PC-3 (cell line): ENCODE measurements at regions not wholly inside any gene's neighbourhood (a gene's known extent, or its start where the extent isn't known, plus 50 kb on each side); places are given as distances from the start of the nearest gene placed in this dataset.
A peak's percentile ranks its signal among the peaks of the same experiment; 100 is the strongest.

Experiments
- ATAC-seq: fragments of 200-7000 bp; cut with Tn5 transposase; 2 replicates; pipeline ENCODE4 v1.9.1; 2020; ENCODE audit warnings: mild to moderate bottlenecking, moderate library complexity
- BruUV-seq: library from RNA; stranded (reverse); fragments of 400-500 nt; replicated peaks from 2 replicates; lab custom pipeline; 2021; lab: Mats Ljungman, UMichigan
- CTCF ChIA-PET: fragments of 300-600 bp; sonication (Branson Sonifier 250); formaldehyde crosslinking; loops from one replicate; lab custom pipeline; 2022; ENCODE audit warnings: antibody characterized with exemption; lab: Charles Lee
- POLR2A ChIA-PET: fragments of 300-600 bp; sonication (Branson Sonifier 250); formaldehyde crosslinking; loops from one replicate; lab custom pipeline; 2022; ENCODE audit warnings: antibody characterized with exemption; ENCODE audit not compliant: unreplicated experiment; lab: Charles Lee
- DNase-seq: peaks from one replicate; pipeline ENCODE4 v3.0.0-alpha.2; 2015
- H2AFZ ChIP-seq: fragments of 300-600 bp; sonication (generic); 2 replicates; pipeline ENCODE4 v1.6.0; 2016; ENCODE audit warnings: antibody characterized with exemption, low read length
- H3F3A ChIP-seq: fragments of 300-600 bp; sonication (generic); one replicate; pipeline ENCODE4 v1.6.0; 2017; ENCODE audit warnings: antibody characterized with exemption, low read length, control low read depth, mild to moderate bottlenecking; ENCODE audit not compliant: unreplicated experiment
- H3K27ac ChIP-seq: fragments of 300-600 bp; sonication (generic); 2 replicates; pipeline ENCODE4 v1.5.1; 2016; ENCODE audit warnings: mild to moderate bottlenecking, low read length
- H3K27me3 ChIP-seq: fragments of 300-600 bp; sonication (generic); 2 replicates; pipeline ENCODE4 v1.6.1; 2016; ENCODE audit warnings: low read length, mixed read lengths
- H3K36me3 ChIP-seq: fragments of 300-600 bp; sonication (generic); 2 replicates; pipeline ENCODE4 v1.6.1; 2016; ENCODE audit warnings: low read depth, mixed run types, low read length, mixed read lengths
- H3K4me1 ChIP-seq: fragments of 300-600 bp; sonication (generic); 2 replicates; pipeline ENCODE4 v1.5.1; 2016; ENCODE audit warnings: low read length; ENCODE audit not compliant: insufficient read depth
- H3K4me2 ChIP-seq: fragments of 300-600 bp; sonication (generic); 2 replicates; pipeline ENCODE4 v1.6.0; 2016; ENCODE audit warnings: low read length
- H3K4me3 ChIP-seq: fragments of 300-600 bp; sonication (generic); 2 replicates; pipeline ENCODE4 v1.5.1; 2016; ENCODE audit warnings: mild to moderate bottlenecking, low read length, mixed read lengths
- H3K79me2 ChIP-seq: fragments of 300-600 bp; sonication (generic); 2 replicates; pipeline ENCODE4 v1.6.1; 2017; ENCODE audit warnings: low read length, mixed read lengths
- H3K9ac ChIP-seq: fragments of 300-600 bp; sonication (generic); 2 replicates; pipeline ENCODE4 v1.6.0; 2016; ENCODE audit warnings: mild to moderate bottlenecking, low read length
- H3K9me2 ChIP-seq: fragments of 300-600 bp; sonication (generic); replicated peaks from 2 replicates; pipeline ENCODE4 v1.6.1; 2016; ENCODE audit warnings: mixed run types, low read length, mixed read lengths
- H3K9me3 ChIP-seq: fragments of 300-600 bp; sonication (generic); 2 replicates; pipeline ENCODE4 v1.6.1; 2016; ENCODE audit warnings: low read length, mixed read lengths
- H4K20me1 ChIP-seq: fragments of 300-600 bp; sonication (generic); 2 replicates; pipeline ENCODE4 v1.6.1; 2016; ENCODE audit warnings: low read length, mixed read lengths
- EZH2 ChIP-seq: fragments of 300-600 bp; sonication (generic); IDR thresholded peaks from one replicate; pipeline ENCODE4 v1.6.1; 2017; ENCODE audit warnings: antibody characterized with exemption, mild to moderate bottlenecking, low read length; ENCODE audit not compliant: unreplicated experiment
- EZH2phosphoT487 ChIP-seq: fragments of 300-600 bp; sonication (generic); IDR thresholded peaks from 2 replicates; pipeline ENCODE4 v1.6.1; 2018; ENCODE audit warnings: mild to moderate bottlenecking, antibody characterized with exemption, low read length, borderline replicate concordance
- intact Hi-C: fragments of 100-400 bp; cut with micrococcal nuclease; formaldehyde crosslinking; loops from 2 replicates; pipeline ENCODE4 v1.9.0; 2023
- TF ChIP-seq, protein P1 (sequence below): fragments of 300-600 bp; sonication (generic); conservative IDR thresholded peaks from 2 replicates; pipeline ENCODE4 v1.5.1; 2017; ENCODE audit warnings: antibody characterized with exemption, low read depth, mild to moderate bottlenecking, low read length

DNA sequence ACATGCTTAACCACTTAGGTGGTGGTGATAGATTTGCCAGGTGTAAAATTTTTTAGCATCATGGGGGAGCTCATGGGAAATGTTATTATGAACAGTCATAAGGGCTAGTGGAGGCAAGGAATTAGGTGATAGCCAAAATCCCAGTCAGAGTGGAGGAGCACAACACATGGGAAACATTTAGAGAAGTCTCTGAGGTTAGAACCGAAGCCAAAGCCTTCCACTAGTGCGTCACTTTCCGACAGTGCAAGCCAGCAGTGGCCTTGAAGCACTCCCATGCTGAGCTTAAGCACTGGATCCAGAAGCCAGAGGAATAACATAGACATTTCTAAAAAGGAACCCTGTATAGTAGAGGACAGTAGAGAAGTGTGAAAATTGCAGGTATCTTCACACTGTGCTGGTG is 101.5 kb upstream of the SNX2 start:
- Histone ChIP-seq H3K9me2 (no peaks in the 10 kb centered on the region), H3K9me3 (no peaks in the 10 kb centered on the region), H3K36me3 (no peaks in the 10 kb centered on the region), H3F3A (no peaks in the 10 kb centered on the region), H3K4me3 (no peak overlapping the region), H3K4me2 (no peak overlapping the region), H3K4me1 (no peaks in the 10 kb centered on the region), H2AFZ (no peak overlapping the region), H3K79me2 (no peaks in the 10 kb centered on the region), H4K20me1 (no peaks in the 10 kb centered on the region), H3K27ac (no peak overlapping the region), H3K9ac (no peak overlapping the region), H3K27me3 (peaks cover 24% of the 10 kb centered on the region)
- no TSS peak for BruUV-seq
- no peak for ATAC-seq
- TF ChIP-seq, protein P1, sequence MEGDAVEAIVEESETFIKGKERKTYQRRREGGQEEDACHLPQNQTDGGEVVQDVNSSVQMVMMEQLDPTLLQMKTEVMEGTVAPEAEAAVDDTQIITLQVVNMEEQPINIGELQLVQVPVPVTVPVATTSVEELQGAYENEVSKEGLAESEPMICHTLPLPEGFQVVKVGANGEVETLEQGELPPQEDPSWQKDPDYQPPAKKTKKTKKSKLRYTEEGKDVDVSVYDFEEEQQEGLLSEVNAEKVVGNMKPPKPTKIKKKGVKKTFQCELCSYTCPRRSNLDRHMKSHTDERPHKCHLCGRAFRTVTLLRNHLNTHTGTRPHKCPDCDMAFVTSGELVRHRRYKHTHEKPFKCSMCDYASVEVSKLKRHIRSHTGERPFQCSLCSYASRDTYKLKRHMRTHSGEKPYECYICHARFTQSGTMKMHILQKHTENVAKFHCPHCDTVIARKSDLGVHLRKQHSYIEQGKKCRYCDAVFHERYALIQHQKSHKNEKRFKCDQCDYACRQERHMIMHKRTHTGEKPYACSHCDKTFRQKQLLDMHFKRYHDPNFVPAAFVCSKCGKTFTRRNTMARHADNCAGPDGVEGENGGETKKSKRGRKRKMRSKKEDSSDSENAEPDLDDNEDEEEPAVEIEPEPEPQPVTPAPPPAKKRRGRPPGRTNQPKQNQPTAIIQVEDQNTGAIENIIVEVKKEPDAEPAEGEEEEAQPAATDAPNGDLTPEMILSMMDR: no peak
- TF ChIP-seq EZH2phosphoT487 (no peak), EZH2 (no peak)
- ChIA-PET CTCF (no interaction called here), POLR2A (no interaction called here)
- no peak for DNase-seq
- intact Hi-C loops: no loop called here

DNA sequence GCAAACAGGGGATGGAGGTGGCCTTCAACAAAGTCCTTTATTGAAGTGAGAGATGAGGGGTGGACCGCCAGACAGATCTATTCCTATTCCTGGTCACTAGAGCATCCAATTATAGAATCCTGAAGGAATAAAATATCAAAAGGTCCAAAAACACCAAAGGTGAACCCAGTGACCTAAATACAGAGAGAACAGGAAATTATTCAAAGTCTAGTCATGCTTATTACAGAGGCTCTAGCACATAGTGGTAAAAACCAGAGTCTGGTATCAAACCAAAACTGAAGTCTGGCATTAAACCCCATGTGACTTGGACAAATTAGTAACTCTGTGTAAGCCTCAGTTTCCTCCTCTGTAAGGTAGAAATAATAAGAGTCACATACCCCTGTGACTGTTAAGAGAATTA is 100.5 kb upstream of the SNX2 start:
- DNase-seq: no peak

DNA sequence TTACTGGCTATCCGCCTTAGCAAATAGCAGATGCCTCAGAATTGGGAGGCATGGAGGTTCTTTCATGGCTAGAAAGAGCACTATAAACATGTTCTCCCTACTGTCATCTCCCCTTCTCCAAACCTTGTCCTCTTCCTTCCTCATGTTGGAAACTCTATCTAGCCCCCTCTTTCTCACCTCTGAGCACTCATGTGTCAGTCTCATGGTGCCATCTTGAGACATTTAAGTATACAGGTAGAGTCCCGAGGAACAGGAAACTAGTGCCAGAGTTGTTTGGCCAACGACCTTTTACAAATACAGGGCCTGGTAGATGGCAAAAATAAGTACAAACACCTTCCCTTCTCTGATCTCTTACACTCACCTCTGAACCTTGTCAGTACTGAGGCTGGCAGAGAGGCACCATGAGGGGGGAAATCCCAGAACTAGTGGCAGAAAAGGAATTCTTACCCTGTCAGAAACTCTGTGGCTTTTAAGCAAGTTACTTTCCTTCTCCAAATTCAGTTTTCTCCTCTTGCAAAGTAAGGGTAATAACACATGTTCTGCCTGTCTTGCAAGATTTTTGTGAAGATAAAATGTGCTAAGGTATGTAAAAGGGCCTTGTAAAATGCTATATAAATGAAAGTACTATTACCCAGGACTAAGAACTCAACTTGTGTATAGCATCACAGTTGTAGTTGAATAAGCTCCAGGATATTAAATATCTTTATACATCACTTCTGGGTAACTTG is 94.1 kb upstream of the SNX2 start:
- BruUV-seq: no TSS peak
- intact Hi-C loops: no loop called here
- H3K9ac ChIP-seq: no peak overlapping the region

More for the DNA sequence above, 100.5 kb upstream of the SNX2 start:
- Histone ChIP-seq H3K27me3 (peaks cover 28% of the 10 kb centered on the region), H2AFZ (no peak overlapping the region), H3K36me3 (no peaks in the 10 kb centered on the region), H3K27ac (no peak overlapping the region), H3K9ac (no peak overlapping the region), H3K9me2 (no peaks in the 10 kb centered on the region), H3K4me3 (no peak overlapping the region), H3K9me3 (no peaks in the 10 kb centered on the region), H3K4me1 (no peaks in the 10 kb centered on the region), H3K79me2 (no peaks in the 10 kb centered on the region), H3F3A (no peaks in the 10 kb centered on the region), H4K20me1 (no peaks in the 10 kb centered on the region), H3K4me2 (no peak overlapping the region)
- POLR2A ChIA-PET: no interaction called here
- peak; percentile 38; the same call in 1 of the 2 replicates for ATAC-seq
- no TSS peak for BruUV-seq
- TF ChIP-seq EZH2 (no peak), EZH2phosphoT487 (no peak)
- TF ChIP-seq, protein P1: no peak
- CTCF ChIA-PET: no interaction called here
- intact Hi-C loops: no loop called here

More for the DNA sequence above, 94.1 kb upstream of the SNX2 start:
- H3K9me3 ChIP-seq: no peaks in the 10 kb centered on the region
- no peak overlapping the region for H3K4me3 ChIP-seq
- H3K36me3 ChIP-seq: no peaks in the 10 kb centered on the region
- H3K4me1 ChIP-seq: no peaks in the 10 kb centered on the region
- no peaks in the 10 kb centered on the region for H3K9me2 ChIP-seq
- ATAC-seq (no peak), DNase-seq (no peak)
- H3K27ac ChIP-seq: no peak overlapping the region
- no peaks in the 10 kb centered on the region for H4K20me1 ChIP-seq
- H3F3A ChIP-seq: no peaks in the 10 kb centered on the region
- H3K27me3 ChIP-seq: peaks cover 6% of the 10 kb centered on the region; the same call in 1 of the 2 replicates
- ChIA-PET CTCF (no interaction called here), POLR2A (no interaction called here)
- no peaks in the 10 kb centered on the region for H3K79me2 ChIP-seq
- H3K4me2 ChIP-seq: no peak overlapping the region
- no peak overlapping the region for H2AFZ ChIP-seq
- TF ChIP-seq, protein P1: no peak
- TF ChIP-seq EZH2phosphoT487: no peak
- no peak for TF ChIP-seq EZH2
